H7 (cell line): ENCODE measurements at regions not wholly inside any gene's neighbourhood (a gene's known extent, or its start where the extent isn't known, plus 50 kb on each side); places are given as distances from the start of the nearest gene placed in this dataset.

Experiments
- DNase-seq: peaks from one replicate; pipeline ENCODE4 v3.0.0; 2012
- H3K27me3 ChIP-seq: 2 replicates; pipeline ENCODE4 v1.6.0; 2011; ENCODE audit warnings: mild to moderate bottlenecking, low read length; ENCODE audit not compliant: control insufficient read depth, insufficient read depth
- H3K36me3 ChIP-seq: replicated peaks from 2 replicates; pipeline ENCODE4 v1.5.1; 2011; ENCODE audit warnings: low read length; ENCODE audit not compliant: control insufficient read depth, insufficient read depth
- H3K4me3 ChIP-seq: 2 replicates; pipeline ENCODE4 v1.5.1; 2011; ENCODE audit warnings: low read depth, mild to moderate bottlenecking, control low read depth, low read length, moderate library complexity; ENCODE audit not compliant: insufficient read depth

DNA sequence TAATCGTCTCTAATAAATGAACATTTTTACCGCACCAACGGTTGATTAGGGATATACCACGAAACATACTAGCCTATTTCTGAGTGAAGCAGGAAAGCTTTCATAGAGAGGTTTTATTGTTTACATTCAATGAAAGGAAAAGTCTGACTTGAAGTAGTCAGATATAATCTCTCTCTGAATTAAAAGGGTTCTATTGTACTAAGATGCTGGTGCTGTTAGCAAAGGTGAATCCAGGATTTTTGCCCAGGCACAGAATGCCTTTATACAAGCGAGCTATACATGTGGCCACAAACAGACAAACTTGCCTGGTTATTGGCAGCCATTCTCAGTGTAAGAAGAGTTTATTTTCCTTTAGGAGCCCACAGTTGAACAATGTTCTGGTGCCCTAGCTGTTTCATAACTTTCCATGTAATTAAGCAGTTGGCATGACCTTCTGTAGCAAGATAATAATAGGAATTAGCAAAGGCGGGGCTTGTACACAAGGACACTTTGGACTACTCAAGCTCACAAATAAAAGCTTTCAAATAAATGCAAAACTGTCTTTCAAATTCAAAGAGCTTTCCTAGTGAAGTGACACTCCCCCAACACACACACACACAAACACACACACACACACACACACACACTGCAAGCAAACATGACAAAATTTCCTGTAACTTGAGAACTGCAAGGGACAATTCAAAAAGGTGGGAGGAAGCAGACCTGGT is 198.7 kb upstream of the MAP3K1 start:
- no peak for DNase-seq
- Histone ChIP-seq H3K27me3 (no peaks in the 10 kb centered on the region), H3K4me3 (no peak overlapping the region), H3K36me3 (no peaks in the 10 kb centered on the region)

DNA sequence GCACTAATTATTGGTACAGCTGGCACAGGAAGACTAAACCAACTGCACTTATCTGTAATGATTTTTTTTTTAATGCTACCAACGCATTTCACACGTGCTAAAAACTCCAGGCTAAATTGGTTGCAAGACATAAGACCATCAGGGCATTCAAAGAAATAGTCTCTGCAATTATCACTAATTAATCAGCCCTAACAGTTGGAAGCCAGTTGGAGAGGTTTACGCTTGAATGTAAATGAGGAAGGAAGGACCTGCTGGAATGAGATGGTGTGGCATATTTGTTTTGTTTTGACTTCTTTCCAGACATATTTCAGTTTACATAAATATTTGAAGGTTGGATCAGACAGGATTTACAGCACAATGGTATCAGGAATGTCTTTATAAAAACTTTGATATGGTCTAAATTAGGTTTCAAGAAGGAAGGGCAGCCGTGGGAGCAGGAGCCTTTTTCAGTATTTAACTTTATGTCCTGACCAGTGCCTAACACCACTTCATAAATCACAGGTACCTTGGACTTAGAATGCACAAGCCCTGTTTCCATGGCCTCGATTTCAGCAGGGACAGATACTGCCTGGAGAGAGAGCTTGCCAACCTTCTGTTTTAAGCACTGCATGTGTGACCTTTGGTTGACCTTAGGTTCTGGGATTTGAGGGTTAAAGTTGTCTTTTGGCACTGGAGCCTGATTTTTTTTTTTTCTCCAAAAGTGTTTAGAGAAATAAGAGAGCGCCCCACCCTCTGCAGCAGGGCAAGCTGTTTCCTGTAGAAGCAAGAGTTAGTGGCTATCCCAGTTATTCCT is 199.8 kb upstream of the MAP3K1 start:
- Histone ChIP-seq H3K27me3 (no peaks in the 10 kb centered on the region), H3K4me3 (no peak overlapping the region), H3K36me3 (no peaks in the 10 kb centered on the region)
- no peak for DNase-seq

DNA sequence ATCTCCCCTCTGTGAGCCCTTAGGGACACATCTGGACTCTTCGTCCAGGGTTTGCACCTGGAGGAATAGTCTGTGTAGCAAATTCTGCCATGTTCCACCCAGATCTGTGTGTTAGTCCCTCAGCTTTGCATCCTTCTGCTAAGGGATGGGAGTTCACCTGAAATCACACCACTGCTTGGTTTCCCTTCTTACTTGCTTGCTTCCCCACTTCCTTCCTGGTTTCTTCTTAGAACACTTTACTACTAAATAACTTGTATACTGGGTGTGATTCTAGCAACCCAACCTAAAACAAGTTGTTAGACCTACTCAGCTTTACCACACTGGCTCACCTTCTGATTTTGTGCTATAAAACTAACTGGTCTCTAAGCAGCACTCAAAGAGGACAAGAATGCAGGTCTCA is 202.6 kb upstream of the MAP3K1 start:
- Histone ChIP-seq H3K4me3 (no peak overlapping the region), H3K27me3 (no peaks in the 10 kb centered on the region), H3K36me3 (no peaks in the 10 kb centered on the region)
- DNase-seq: no peak

DNA sequence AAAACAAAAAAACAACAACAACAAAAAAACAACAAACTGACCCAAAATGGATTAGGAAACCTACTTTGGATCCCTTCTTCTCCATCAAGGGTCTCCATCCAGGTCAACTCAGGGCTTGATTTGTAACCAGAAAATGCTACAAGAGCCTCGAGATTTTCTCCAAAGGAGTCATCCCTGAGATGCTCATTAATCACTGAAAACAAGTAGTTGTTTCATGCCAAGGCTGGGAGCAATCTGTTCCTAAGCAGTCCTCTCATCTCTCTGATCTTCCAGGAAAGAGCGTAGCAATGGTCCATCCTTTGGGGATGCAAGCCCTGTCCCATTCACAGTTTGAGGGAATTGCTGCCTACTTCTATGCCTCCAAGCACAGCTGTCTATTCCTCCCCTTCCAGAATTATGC is 203.0 kb upstream of the MAP3K1 start:
- Histone ChIP-seq H3K36me3 (no peaks in the 10 kb centered on the region), H3K4me3 (no peak overlapping the region), H3K27me3 (no peaks in the 10 kb centered on the region)
- no peak for DNase-seq

DNA sequence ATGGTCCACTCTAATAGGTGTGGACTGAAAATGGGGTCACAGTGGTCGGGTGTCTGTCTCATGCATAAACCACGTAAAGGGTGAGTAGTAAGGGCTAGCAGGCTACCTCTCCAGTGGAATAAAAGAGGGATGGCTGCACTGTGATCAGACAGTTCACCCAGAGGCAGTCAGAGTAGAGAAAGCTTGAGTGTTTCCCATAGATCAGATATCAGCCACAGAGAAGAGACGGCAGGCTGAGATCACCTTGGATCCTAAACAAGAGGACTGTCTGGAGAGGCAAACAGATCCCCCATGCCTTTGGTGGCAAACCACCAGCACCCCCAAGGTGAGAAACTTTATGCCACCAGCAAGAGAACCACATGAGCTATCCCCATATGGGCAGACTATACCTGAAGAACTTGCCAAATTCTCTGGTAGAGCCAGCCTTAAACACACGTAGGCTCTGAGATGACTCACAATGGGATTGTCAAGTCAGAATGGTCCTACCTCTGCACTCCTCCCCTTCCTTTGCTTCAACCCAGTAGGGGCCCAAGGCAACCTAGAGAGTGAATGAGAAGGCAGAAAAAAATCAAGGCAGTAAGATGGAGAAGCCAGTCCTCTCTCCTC is 205.2 kb upstream of the MAP3K1 start:
- no peak for DNase-seq
- H3K4me3 ChIP-seq: no peak overlapping the region
- no peaks in the 10 kb centered on the region for H3K36me3 ChIP-seq
- H3K27me3 ChIP-seq: no peaks in the 10 kb centered on the region

DNA sequence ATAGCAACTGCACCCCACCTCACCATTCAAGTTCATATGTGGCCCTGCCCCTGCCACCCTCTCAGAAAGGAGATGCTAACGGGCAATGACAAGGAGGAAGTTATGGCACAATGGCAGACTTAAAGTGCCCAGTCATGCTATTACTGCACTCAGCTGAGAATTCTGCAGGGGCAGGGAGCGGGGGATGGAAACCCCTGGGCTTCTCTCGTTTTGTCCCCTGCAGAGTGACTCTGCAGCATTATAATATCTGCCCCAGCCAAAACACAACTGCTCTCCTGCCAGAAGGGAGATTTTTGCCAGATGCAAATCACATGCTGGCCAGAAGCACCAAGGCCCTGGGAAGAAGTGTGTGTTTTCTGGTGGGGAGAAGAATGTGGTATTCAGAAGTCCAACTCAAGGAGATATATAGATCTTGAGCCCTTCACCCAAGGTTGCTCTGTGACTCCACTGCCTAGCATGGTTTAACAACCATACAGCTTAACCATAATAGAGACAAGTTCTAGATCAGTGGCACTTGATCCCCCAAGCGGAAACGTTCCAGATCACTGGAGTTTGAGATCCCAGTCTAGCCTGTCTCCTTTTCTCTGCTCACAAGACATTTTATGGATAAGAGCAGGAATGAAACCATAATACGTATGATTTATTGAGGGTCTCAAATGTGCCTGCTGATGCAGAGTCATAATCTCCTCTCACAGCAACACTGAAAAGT is 207.0 kb upstream of the MAP3K1 start:
- Histone ChIP-seq H3K4me3 (no peak overlapping the region), H3K36me3 (no peaks in the 10 kb centered on the region), H3K27me3 (no peaks in the 10 kb centered on the region)
- DNase-seq: no peak

DNA sequence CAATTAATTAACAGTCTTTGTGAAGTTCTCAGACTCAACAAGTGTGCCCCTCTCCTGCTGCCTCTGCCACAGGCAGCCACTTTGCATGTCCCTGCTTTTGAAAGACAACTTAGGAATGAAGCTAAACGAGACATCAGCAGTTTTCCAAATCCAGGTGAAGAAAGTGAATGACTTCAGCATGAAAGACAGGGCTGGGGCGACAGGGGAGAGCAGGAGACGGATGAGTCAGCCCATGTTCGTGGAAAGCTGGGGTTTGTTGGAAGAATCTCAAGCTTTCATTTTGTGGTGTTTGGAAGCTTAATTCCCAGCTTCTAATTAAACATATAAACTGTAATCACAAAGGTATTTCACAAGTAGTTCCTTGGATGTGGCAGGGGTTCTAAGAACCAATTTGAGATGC is 207.8 kb upstream of the MAP3K1 start:
- no peaks in the 10 kb centered on the region for H3K27me3 ChIP-seq
- H3K36me3 ChIP-seq: no peaks in the 10 kb centered on the region
- H3K4me3 ChIP-seq: no peak overlapping the region
- DNase-seq: no peak

DNA sequence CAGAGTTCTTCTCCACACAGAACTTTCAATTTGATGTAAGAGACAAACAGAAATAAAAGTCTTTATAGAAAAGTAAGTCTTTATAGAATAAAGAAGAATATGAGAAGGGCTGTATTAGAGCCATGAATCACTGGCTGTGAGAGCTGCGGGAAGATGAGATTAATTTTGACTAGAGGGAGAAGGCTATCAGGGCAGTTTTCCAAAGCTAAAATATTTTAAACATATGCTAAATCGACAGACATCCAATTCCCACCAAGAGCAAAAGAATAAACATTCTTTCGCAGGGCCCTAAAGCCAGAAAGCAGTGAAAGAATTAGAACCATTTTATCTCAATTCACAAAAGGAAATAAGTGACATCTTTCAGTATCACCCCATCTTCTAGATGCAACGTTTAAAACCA is 208.3 kb upstream of the MAP3K1 start:
- Histone ChIP-seq H3K36me3 (no peaks in the 10 kb centered on the region), H3K4me3 (no peak overlapping the region)
- DNase-seq: no peak

DNA sequence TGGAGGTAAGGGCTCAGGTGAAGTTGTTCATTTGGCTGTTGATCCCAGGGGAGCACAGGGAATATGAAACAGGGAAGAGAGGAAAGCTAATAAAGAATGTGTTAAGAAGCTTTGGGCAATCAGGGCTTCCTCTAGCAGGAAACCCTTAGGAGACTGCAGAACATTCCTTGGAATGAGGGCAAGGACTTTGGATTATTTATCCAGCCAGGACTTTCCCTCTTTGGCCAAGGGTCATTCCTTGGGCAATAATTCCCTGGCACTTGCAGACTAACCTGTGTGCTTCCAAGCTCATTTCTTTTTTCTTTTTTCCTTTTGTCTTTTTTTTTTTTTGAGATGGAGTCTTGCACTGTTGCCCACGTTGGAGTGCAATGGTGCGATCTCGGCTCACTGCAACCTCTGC is 209.2 kb upstream of the MAP3K1 start:
- DNase-seq: no peak
- Histone ChIP-seq H3K36me3 (no peaks in the 10 kb centered on the region), H3K4me3 (no peak overlapping the region), H3K27me3 (no peaks in the 10 kb centered on the region)

More for the DNA sequence above, 208.3 kb upstream of the MAP3K1 start:
- H3K27me3 ChIP-seq: no peaks in the 10 kb centered on the region

DNA sequence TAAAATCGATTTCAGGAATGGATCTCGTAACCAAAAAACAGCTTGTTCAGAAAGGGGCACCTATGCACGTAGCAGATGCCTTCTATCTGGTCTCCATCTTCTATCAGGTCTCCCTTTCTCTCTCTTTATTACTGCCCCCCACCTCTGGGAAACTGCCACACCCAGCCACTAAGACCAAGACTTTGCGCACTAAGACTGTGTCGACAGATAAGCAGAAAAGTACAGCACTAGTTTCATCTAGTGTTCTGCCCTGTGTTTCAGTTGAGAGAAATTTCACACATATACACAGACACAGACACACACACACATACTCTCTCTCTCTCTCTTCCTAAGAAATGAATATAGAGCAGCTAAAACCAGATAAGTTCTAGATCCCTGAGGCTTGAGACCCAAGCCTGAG is 210.1 kb upstream of the MAP3K1 start:
- no peak for DNase-seq
- Histone ChIP-seq H3K4me3 (no peak overlapping the region), H3K36me3 (no peaks in the 10 kb centered on the region), H3K27me3 (no peaks in the 10 kb centered on the region)

DNA sequence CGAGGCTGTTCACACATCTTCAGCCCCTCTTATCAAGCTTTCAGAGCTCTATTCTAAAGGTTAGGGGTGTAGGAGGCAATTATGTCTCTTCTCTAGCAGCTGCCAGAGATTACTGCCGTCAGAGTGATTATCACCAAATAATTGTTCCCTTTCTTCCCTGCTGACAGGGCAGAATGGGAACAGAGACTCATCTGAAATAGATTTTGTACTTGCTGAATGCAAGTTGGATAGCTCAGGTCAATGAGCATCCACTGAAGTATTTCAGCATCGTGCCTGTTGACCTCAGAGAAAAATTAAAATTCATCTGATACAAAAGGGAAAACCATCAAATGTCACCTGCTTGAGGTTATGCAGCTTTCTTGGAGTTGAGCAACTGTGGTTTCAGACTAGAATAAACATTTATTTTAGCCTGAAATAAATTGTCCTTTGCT is 213.7 kb upstream of the MAP3K1 start:
- Histone ChIP-seq H3K4me3 (no peak overlapping the region), H3K36me3 (no peaks in the 10 kb centered on the region)
- no peak for DNase-seq

DNA sequence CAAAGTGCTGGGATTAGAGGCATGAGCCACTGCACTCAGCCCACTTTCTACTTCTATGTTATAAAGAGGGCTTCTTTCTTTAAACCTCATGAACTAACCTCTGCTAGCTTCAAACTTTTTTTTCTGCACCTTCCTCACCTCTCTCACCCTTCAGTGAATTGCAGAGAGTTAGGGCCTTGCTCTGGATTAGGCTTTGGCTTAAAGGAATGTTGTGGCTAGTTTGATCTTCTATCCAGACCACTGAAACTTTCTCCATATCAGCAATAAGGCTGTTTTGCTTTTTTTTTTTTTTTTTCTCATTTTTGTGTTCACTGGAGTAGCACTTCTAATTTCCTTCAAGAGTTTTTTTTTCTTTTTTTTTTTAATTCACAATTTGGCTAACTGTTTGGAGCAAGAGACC is 216.4 kb upstream of the MAP3K1 start:
- H3K36me3 ChIP-seq: no peaks in the 10 kb centered on the region
- H3K4me3 ChIP-seq: no peak overlapping the region
- no peak for DNase-seq
- H3K27me3 ChIP-seq: no peaks in the 10 kb centered on the region

More for the DNA sequence above, 213.7 kb upstream of the MAP3K1 start:
- H3K27me3 ChIP-seq: no peaks in the 10 kb centered on the region

DNA sequence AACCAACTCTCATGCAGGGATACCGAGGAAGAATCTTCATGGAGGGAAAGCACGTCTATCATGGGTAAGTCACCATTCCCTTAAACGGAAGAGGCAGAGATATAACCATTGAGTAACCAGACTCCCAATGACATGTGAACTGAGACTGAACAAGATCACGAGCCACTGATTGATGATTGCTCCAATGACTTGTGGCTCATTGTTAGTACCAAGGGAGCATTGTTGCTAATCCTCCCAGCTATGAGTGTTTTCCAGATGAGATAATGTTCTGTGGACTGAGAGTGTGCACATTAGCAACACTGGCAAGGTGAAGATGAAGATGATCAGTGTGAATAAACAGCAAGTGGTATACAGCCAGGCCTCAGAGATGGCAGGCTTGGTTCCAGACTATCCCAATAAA is 219.2 kb upstream of the MAP3K1 start:
- DNase-seq: no peak
- Histone ChIP-seq H3K36me3 (no peaks in the 10 kb centered on the region), H3K4me3 (no peak overlapping the region), H3K27me3 (no peaks in the 10 kb centered on the region)

DNA sequence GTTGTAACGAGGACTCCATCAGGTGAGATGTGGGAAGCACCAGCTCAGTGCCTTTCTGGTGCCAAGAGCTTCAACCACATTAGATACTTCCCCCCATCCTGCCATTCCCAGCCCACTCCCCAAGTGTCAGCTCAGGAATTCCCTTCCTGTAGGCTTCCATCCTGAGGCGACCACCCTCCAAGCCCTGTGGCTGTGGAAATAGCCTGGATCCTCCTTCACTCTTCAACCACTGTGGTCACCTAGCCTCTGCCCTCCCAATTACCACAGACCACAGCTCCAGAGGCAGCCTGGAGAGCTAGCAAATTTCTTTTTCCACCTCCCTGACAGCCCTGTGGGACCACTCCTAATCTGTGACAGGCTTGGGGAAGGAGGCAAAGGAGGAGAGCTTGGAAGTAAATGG is 219.8 kb upstream of the MAP3K1 start:
- Histone ChIP-seq H3K27me3 (no peaks in the 10 kb centered on the region), H3K4me3 (no peak overlapping the region), H3K36me3 (no peaks in the 10 kb centered on the region)
- no peak for DNase-seq
